ENCODE measurements at regions not wholly inside any gene's neighbourhood (a gene's known extent, or its start where the extent isn't known, plus 50 kb on each side); places are given as distances from the start of the nearest gene placed in this dataset.

DNA sequence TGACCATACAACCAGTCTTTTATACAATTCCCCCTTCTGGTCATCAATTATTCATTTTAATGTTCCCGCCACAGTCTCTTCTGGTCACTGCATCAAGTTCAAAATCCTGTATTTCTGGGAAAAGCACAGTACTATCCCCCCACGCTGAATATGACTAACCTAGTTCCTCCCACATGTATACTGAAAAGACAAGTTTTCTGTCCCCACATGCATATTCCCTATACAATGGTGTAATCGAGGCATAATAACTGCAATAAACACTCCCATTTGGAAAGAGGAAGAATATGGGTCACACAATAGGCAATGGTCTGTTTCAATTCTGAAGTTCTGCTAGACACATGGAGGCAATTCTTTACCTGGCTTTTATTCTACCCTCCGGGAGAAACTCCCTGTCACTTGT, 344.9 kb downstream of the EFNA5 start:
- no peak for DNase-seq (ENCODE audit: low spot score)

DNA sequence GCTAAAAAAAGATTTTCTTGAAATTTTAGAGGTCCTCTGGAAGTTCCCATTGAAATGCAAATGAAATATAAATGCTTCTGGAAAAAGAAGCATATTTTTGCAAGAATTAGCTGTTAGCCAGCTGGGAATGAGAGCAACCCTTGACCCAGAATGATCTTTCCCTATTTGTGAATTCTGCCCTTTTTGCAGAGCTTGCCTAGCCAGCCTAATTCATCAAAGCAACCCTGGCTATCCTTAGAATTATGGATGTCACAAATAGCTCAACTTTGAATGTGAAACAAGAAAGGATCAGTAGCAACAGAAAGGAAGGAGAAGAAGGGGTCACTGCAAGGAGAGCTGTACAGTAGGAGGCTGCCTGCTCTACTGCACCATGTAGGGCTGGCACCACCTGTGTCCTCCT, 345.9 kb downstream of the EFNA5 start:
- DNase-seq (ENCODE audit: low spot score): no peak

DNA sequence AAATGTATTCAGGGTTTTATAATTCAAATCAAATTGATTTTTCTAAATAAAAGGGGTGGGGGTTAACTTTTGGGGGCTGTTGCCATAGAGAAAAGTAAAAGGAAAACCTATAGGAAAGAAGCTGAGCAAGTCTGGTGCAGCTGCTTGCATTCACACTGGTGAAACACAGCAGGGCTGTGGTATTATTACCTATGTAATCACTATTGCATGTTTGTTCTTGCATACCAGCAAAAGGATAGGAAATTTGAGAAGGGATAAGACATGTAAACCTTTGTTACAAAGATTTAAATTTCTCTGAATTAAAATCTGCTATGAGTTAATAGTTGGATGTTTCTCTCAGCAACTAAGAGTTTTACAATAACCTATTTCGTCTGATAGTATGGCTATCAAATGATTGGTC, 346.7 kb downstream of the EFNA5 start:
- DNase-seq (ENCODE audit: low spot score): no peak

DNA sequence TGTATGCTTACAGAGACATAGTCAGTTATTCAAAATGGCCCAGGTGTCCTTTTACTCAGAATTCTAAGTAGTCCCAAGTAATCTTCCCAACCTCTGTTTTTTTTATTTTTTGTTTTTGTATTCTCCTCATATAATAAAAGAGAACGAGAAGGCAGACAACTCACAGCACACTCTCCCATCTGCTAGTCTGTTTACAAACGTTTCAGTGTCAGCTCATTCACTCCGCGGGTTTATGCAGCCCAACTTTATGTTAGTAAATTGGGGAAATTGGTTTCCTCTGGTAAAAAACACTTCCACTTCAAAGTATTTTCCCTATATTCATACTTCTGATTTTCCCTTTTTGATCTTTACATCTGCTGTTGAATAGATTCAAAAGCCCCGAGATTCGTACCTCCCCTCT, 347.2 kb downstream of the EFNA5 start:
- no peak for DNase-seq (ENCODE audit: low spot score)

DNA sequence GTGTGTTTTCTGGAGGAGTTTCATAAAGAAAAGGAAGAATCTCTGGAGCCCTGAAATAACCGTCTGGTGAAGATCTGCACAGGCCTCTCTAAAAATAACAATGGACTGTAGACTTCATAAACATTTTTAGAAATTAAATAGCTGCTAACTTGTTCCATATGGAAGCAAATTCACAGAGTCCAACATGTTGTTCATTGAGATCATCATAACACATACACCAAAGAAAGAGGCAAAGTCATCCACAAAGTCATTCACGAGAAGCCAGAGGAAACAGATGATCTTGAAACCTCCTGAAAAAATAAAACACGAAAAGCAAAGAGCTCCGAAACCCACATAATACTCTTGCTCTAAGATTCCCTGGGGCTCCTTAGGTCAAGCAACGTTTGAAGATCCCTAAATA, 347.8 kb downstream of the EFNA5 start:
- DNase-seq (ENCODE audit: low spot score): no peak

DNA sequence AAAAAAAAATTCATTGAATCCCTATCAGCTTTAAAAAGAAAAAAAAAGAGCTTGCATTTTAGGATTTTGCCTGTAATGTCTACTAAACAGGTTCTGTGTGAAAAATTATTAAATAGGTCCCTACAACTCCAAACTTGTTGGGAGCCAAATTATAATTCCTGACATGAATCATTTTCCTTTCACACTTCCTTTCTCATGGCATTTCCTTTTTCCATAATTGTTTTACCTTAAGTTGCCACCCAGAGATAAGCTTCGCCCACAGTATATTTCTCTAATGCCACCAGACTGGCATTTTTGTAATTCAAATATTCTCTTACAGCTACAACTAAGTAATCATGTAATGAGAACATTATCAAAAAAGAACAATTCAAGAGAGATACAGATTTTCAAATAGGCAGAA, 348.8 kb downstream of the EFNA5 start:
- DNase-seq (ENCODE audit: low spot score): no peak

DNA sequence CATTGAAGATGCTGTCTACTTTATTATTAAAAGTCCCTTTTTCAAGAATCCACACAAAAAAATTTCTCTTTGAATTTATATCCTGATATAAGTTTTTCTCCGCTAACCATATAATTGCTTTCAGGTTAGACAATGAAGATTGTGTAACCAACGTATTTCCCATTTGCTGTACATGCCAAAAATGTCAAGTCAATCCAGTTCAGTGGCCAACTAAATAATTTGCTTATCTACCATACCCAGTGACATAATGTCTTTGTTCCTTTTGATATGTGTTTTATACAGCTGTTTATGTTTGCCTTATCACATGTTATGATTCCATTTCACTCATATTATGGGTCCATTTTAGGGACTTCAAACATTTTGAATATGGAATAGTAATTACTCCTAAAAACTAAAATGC, 349.9 kb downstream of the EFNA5 start:
- no peak for DNase-seq (ENCODE audit: low spot score)

DNA sequence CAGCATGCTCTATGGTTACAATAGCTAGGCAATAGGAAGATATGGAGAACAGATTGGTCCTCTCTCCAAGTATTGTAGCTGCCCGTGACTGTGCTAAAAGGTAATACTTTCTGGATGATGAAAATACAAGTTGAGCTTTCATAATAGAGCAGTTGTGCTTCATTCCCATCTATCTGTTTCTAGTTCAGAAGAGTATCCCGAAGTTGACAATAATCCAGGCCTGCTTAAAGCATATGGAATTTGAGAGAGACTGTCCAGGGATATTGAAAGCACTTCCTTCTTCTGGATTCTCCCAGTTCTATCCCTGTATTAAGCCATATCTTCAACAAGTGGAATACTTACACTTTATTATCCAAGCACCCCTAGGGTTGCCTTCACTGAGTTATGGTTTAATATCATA, 350.4 kb downstream of the EFNA5 start:
- no peak for DNase-seq (ENCODE audit: low spot score)

DNA sequence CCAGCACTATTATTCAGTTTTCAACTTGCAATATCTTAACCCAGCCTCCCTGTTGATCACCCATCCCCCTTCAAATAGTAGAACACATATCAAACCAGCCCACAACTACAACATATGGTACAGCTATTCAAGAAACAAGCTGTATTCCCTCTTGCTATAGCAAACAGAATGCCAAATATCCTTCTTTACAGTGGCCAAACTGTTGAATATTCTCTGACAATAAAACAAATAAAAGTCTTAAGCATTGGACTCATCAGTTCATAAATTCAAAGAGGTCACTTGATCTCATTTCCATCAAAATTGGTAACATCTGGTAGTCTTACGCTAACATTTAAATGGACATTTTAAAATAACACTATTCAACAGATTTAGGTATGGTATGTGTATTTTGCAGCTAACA, 350.8 kb downstream of the EFNA5 start:
- DNase-seq (ENCODE audit: low spot score): no peak

DNA sequence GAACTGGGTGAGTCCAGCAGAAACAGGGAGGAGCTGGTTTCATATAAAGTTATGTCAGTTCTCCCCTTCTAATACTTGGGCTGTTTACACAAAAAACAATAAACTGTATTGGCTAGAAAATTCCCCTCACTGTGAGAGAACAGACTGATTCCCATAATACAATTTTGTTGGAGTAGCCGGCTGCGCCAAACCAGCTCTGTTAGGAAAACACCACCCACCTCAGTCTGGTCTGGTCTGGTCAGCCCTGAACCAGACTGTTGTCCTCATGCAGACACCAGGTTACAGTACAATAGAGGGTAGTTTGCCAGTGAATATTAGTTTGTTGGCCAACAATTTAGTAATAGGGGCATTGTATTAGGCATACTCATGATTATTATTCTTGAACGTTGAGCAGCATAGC, 356.4 kb downstream of the EFNA5 start:
- DNase-seq (ENCODE audit: low spot score): no peak

DNA sequence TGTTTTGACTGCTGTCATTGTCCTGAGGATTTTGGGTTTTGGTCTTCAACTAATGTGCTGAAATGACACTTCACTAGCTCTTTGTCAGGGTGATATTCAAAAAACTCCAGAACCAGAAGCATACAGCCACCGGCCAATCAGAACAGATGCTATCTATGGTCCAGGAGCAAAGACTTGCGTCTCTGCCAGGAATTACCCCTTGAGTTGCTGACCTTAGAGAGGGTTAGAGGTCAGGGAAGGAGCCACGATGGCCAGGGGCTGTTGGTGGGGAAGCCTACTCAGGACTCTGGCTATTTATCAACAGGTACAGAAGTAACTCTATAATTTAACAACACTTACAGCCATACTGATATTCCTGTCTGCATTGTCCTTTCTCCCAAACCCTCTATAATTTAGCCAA, 356.8 kb downstream of the EFNA5 start:
- DNase-seq (ENCODE audit: low spot score): no peak

DNA sequence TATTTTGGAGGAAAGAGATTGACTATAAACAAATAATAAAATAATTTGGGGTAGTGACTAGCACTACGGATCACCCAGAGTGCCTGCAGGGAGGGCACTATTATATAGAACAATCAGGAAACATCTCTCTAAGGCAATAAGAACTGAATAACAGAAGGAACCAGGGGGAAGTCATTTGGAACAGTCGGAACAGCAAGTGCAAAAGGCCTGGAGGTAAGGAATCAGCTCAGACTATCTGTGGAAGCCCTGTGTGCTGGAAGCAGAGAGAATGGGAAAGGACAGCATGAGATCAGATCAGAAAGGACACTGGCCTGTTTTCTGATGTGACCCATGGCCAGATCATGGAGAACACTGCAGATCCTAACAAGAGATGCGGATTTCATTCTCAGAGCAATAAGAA, 357.6 kb downstream of the EFNA5 start:
- no peak for DNase-seq (ENCODE audit: low spot score)

DNA sequence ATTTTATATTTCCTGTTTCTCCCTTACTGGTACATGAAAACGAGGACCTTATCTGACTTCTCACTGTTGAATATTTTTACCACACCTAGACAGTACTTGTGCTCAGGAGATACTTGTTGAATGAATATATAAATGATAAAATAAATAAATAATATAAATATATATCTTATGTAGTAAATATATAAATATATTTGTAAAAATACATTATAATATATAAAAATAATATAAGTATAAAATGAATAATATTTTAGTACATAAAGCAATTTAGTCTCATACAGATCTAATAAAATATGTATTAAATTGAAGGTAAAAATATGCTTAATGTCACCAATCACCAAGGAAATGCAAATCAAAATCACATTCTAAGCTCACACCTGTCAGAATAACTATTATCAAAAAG, 360.6 kb downstream of the EFNA5 start:
- DNase-seq (ENCODE audit: low spot score): no peak

DNA sequence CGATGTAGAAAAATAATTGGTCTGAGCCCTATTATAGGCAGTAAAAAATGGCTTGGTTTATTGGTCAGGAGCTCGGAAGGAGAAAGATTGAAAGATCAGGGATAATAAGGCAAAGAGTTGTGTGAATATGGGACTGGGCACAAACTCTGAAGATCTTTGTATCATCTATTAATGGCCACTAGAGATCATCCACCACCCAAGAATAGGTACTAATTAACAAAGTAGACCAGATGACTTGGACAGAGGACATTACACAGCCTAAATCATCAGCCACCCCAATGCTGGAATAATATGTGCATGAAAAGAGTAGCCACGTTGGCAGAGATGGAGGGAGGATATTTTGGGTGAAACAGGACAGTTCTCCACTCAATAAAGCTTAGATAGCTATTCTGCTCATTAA, 364.1 kb downstream of the EFNA5 start:
- no peak for DNase-seq (ENCODE audit: low spot score)

DNA sequence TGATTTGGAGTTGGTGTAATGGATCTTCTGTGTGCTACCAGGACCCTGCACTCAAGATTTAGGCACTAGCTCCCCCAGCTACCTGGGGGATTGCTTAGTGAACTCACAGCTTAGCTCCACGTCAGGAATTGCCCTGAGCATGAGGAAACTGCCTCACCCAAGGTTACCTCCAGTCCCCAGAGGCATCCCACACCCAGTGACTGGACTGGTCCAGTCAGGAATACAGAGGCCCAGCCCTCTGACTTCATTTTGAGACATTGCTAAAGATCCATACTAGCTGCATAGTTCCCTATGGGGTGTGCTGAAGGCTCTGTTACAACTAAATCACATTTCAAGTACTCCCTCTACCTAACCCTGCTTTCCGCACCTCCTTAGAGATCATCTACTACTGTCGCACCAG, 364.7 kb downstream of the EFNA5 start:
- no peak for DNase-seq (ENCODE audit: low spot score)

DNA sequence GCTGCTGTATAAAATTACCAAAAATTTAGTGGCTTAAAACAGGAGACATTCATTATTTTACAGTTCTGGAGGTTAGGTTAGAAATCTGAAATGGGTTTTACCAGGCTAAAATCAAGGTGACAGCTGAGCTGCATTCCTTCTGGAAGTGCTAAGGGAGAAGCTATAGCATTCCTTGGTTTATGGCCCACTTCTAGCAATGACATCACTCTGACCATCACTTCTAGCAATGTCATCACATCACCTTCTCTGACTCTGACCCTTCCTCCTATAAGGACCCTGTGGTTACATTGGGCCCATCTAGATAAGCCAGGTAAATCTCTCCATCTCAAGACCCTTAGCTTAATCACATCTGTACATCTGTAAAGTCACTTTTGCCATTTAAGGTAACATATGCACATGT, 366.1 kb downstream of the EFNA5 start:
- no peak for DNase-seq (ENCODE audit: low spot score)

DNA sequence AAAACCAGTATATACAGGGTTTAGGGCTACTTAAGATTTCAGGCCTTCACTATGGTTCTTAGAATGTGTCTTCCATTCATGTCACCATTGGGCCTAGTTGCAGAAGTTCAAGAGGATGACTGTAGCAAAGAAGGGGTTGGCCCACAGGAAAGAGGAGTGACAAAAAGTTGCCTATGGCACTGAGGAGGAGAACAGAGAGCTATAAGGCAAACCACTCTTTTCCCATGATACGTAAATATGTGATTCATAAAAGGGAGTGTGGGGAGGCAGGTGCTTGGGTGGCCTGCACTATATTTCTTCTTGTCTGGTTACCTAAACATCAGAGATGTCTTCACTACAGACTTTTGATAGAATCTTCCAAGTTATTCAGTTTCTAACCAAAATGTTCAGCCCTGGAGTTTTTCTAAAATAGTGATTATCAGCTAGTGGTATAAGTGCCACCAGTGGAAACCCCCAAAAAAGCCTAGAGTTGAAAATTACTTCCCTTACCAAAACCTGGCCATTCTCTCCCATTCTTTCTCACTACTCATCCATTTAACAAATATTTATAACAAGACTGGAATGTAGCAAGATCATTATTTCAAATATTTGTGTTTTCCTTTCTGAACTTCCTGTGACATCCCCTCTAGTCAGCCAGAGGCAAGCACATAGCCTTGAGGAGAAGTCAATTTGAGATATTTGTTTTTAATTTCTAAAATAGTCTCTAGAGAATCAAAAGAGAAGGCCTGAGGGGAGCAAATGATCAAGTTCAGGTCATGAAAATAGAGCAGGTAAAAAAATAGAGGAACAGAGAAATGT, 367.4 kb downstream of the EFNA5 start:
- DNase-seq (ENCODE audit: low spot score): no peak

DNA sequence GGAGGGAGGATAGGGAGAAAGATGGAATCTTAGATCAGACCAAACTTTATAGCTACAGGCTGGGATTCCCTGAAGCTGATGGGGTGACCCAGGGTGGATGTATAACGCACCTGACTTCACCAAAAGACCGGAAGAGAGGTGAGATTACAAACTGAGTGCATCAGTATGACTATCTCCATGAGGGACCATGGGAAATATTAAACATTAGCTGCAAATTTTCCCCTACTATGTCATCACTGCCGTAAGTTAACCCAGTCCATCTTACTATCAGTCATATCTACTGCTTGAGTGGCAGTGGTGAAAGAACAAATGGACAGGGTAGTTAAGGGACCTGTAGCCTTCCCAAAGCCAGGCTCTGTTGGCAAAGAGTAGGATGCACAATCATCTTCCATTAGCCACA, 368.3 kb downstream of the EFNA5 start:
- no peak for DNase-seq (ENCODE audit: low spot score)

DNA sequence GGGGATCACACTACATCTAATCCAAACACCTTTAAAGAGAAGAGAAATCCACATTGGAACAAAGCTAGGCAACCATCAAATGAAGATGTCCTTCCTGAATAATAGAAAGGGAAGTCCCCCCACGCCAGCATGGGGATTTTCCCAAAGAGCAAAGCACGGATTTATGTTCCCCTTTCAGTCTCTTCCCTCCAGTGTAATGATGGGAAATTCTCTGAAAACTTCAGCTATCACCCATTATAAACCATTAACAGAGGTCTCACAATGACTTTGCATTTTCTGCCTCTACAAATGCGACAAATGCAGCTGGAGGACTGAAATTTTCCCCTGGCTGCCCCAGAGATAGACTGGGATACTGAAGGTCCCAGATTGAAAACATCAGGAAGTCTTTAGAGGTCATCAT, 368.7 kb downstream of the EFNA5 start:
- no peak for DNase-seq (ENCODE audit: low spot score)

DNA sequence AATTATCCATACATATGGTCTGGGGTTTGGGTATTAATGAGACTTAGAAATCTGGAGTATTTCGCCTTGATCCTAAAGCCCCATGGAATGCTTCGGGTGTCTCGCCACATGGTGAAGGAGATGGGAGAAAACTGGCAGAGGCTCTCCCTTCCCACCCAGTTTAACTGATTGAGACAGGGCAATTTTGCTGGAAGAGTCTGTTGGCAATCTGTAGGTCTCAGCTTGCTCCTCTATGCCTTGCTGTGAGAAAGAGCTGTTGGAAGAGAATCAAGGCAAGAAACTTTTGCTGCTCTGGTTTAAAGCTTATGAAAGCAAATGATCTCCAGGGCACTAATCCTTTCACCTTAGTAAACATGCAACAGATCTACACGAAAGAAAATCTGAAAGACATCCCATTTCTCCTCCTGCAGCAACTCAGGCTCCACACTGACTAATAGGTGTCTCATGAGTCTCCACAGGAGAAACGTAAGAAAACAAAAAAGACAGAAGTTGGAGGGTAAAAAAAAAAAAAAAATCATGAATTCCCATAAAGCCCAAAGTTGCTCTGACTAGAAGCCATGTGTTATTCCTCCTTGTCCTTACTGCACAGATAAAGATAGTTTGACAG, 369.9 kb downstream of the EFNA5 start:
- DNase-seq (ENCODE audit: low spot score): no peak

DNA sequence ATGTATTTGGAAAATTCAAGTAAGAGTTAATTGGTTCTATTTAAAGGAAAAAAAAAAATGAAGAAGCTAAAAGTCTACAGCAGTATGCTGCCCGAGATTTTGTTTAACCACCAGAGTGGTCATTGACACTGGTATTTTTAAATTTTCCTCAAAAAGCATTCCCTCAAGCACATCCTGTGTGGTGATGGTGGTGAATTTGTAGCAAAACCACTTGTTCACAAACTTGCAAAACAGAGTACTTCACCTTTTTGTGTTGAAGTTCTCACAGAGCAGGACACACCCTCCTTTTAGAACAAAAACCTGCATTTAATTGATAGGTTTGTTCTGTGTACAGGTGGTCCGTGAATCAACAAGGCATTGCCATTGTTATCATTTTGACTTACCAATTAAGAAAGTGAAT, 374.2 kb downstream of the EFNA5 start:
- no peak for DNase-seq (ENCODE audit: low spot score)

DNA sequence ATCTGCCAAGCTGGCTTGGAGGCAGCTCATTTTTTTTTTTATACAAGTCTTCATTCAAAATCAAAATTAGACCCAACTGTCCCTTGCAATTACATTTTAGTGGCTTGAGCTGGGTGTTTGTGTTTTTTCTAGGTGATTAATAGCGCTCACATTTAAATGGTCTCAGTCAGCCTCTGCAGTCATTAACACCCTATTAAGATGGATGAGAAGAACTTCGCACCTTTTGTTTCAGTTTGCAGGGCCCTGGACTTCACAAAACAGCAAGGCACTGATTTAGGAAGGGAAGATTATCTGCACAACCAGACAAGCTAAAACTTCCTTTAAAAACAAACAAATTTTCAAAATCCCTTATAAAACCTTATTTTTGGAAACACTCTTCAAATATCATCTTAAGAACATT, 374.8 kb downstream of the EFNA5 start:
- no peak for DNase-seq (ENCODE audit: low spot score)

DNA sequence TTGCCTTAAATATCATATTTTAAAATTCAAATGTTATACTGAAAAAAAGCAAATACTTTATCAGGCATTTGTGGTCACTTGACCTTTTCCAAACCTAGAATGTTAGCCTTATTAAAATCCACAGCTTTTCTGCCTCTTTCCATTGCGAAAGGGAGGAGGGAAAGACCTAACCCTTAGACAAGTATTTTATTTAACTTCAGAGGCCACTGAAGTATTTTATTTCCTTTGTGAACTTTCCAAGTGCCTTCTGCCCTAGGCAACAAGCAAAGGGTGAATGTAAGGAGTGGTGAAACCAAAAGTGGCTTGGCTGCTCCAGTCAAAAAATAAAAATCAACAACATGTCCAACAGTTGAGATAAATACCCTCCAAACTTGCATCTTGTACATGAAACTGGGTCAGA, 376.1 kb downstream of the EFNA5 start:
- DNase-seq (ENCODE audit: low spot score): no peak

DNA sequence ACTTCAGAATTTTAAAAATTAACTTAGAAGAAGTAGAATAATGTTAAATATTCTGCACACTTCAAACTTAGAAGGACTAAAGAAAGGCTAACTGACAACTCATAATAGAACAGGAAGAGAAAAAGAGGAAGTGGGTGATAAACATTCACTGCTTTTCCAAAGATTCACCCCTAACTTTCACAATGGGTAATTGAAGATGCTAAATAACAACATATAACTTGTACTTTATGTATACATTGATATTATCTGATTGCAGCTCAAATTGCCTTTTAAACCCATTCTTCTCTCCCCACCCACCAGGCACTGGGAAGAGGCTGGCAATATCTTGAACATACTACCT, 376.6 kb downstream of the EFNA5 start:
- DNase-seq (ENCODE audit: low spot score): no peak
